ENCODE measurements at regions not wholly inside any gene's neighbourhood (a gene's known extent, or its start where the extent isn't known, plus 50 kb on each side); places are given as distances from the start of the nearest gene placed in this dataset.

DNA sequence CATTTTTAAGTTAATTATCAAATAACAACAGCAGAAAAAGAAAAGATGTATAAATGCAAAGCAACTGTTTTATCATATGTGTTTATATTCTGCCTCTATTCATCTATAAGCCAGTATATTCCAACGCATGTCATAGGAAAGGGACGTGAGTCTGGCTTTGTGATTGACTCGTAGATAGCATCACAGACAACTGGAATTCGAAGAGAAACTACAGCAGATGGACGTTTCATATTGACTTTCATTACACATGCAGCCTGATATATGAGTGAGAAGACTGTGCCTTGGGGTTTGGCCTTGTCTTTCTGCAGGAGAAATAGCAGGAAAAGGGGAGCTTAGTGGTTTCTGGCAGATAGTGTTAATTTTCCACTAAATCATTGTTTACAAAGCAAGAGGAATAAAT, 1111.9 kb downstream of the MAT2B start:
- TF ChIP-seq ZFX (IDR thresholded peaks at IDR 0.05; ENCODE audit: borderline replicate concordance), result no peak
- TF ChIP-seq, protein P1, sequence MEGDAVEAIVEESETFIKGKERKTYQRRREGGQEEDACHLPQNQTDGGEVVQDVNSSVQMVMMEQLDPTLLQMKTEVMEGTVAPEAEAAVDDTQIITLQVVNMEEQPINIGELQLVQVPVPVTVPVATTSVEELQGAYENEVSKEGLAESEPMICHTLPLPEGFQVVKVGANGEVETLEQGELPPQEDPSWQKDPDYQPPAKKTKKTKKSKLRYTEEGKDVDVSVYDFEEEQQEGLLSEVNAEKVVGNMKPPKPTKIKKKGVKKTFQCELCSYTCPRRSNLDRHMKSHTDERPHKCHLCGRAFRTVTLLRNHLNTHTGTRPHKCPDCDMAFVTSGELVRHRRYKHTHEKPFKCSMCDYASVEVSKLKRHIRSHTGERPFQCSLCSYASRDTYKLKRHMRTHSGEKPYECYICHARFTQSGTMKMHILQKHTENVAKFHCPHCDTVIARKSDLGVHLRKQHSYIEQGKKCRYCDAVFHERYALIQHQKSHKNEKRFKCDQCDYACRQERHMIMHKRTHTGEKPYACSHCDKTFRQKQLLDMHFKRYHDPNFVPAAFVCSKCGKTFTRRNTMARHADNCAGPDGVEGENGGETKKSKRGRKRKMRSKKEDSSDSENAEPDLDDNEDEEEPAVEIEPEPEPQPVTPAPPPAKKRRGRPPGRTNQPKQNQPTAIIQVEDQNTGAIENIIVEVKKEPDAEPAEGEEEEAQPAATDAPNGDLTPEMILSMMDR (IDR thresholded peaks at IDR 0.05), result no peak
- no peak overlapping the region for H3K27ac ChIP-seq

DNA sequence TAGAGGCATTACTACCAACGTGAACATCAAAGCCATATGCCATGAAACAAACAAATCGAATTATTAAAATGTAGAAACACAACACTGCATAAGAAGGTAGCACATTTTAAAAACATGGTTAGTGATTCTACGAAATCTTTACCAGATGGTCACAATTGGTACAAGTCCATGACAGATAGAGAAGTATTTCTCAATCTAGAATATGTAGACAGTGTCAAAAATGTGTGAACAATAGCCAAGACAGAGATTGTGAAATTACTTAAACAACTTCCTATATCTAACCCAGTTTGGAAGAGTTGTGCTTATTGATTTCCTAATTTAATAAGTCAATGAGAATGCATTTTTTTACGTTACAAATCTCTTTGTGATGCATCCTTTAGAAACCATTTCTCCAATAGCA, 1121.6 kb downstream of the MAT2B start:
- no peak overlapping the region for H3K27ac ChIP-seq
- TF ChIP-seq ZFX (IDR thresholded peaks at IDR 0.05; ENCODE audit: borderline replicate concordance), result no peak
- TF ChIP-seq, protein P1 (IDR thresholded peaks at IDR 0.05), result no peak

DNA sequence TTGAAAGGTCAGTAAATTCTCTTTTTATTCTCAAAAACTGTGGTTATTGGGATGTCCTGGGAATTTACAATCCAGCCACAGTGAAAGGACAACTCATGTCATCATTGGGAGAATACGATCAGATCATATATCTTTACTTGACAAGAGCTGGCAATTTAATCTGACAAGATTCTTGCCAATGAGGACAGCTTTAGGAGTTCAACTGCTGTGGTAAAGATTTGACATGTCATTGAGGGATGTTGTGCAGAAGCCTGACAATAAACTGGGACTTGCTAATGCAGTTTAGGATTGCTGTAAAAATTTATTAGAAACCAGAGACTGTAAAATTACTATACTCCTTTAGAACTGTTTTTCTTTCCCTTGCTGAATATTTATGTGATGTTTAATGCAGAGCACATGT, 1131.0 kb downstream of the MAT2B start:
- TF ChIP-seq ZFX (IDR thresholded peaks at IDR 0.05; ENCODE audit: borderline replicate concordance), result no peak
- TF ChIP-seq, protein P1 (IDR thresholded peaks at IDR 0.05), result no peak
- no peak overlapping the region for H3K27ac ChIP-seq

DNA sequence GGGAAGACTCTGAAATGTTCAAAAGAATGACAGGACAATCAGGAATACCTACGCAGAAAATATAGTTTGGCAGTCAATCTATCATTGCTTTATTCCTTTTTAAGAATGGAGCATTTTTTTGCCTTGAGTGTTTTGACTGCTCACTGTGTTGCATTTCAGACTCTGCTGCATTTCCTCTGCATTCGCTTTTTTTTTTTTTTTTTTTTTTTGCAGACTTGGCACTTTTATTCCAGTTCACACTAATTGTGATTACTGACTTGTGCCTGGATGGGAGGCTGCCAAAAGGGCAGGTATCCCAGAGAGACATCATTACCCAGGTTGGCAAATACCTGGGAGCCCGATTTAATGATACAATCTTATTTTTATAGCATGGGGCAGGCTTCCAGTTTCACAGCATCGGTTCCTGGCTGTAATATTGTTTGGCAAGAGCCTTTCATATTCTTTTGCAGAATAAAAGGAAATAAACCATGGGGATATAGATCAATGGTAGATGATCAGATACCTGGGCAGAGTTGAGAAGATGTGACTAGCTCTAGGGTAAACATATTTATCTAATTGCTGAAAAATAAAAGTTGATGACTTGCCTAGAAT, 1132.6 kb downstream of the MAT2B start:
- H3K27ac ChIP-seq, result no peak overlapping the region
- TF ChIP-seq ZFX (IDR thresholded peaks at IDR 0.05; ENCODE audit: borderline replicate concordance), result no peak
- TF ChIP-seq, protein P1 (IDR thresholded peaks at IDR 0.05), result no peak

DNA sequence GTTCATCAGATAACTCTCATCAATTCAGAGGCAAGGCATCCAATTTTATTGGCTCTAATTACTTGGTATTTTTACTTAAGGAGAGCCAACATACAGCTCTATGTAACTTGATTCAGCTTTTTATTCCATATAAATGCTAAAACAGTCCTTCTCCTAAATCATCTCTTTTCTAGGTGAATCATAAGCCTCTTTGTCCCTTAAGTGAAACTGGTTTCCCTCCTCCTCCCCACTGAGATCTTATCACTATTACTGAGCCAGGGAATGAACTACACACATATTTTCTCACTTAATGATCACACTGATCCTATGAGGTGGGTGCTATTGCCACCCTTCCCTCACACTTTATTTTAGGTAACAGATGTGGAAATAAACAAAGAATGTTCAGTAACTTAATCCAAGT, 1143.8 kb downstream of the MAT2B start:
- TF ChIP-seq, protein P1 (IDR thresholded peaks at IDR 0.05), result no peak
- TF ChIP-seq ZFX (IDR thresholded peaks at IDR 0.05; ENCODE audit: borderline replicate concordance), result no peak
- no peak overlapping the region for H3K27ac ChIP-seq

DNA sequence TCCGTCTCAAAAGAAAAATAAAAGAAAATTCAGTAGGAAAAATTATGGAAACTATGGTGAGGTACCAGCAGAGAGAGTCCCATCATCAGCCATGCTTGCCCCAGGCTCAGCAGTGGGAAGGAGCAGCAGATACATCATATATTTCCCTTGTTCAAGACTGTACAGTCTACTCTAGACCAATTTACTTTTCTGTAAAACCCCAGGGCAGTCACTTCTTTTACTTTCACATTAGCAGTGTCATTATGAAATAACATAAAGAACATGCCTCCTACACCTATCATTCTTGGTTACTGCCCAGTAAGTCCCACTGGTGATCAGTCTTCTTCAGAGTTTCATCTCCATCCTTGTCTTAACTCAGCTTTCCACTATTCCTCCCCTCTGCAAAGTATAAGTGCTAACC, 1145.0 kb downstream of the MAT2B start:
- no peak for TF ChIP-seq ZFX (IDR thresholded peaks at IDR 0.05; ENCODE audit: borderline replicate concordance)
- TF ChIP-seq, protein P1 (IDR thresholded peaks at IDR 0.05), result no peak
- no peak overlapping the region for H3K27ac ChIP-seq

DNA sequence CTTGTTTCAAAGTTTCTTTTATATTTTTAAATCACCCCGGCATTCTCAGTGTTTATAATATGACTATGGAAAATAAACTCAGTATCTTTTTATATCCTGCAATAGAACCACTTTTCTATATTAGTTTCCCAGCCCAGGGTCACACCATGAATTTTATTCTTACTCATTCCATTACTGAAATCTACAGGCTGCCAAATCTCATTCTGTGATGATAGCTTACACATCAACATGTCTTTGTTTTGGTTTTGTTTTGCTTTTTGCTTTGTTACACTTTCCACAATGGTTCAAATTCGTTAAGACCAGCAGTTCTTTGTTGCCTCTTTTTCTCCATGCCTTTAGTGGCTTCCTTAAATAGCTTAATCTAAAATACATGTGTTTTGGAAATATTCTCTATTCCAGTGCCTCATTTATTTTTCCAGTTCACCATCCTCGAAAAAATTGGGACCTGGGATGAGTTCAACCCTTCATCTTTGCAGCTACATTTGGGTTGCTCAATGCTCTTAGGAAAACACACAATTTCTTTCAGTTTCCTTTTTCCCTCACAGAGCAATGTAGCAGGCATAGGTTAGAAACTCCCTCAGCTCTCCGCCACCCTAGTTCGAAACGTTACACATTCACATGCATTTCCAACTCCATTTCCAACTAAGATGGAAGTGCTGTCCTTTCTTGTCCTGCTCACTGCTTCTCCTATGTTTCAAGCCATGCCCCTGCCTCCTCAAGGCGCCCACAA, 1146.3 kb downstream of the MAT2B start:
- TF ChIP-seq, protein P1 (IDR thresholded peaks at IDR 0.05), result no peak
- TF ChIP-seq ZFX (IDR thresholded peaks at IDR 0.05; ENCODE audit: borderline replicate concordance), result no peak
- H3K27ac ChIP-seq, result no peak overlapping the region
